Thymus (tissue), 11 donors: ENCODE measurements at regions not wholly inside any gene's neighbourhood (a gene's known extent, or its start where the extent isn't known, plus 50 kb on each side); places are given as distances from the start of the nearest gene placed in this dataset.
"Not testable (repeated sequence)": the region's sequence is repeated elsewhere in the genome, so short reads cannot be mapped to it uniquely, and the experiment has no call there.

Experiments
- DNase-seq, 9 donors: peaks; one replicate each; pipeline ENCODE4 v3.0.0-alpha.2; 2013; ENCODE audit warnings: low spot score in 9 of 9, low read depth in 6 of 9, missing footprints in 1 of 9
- H3K27ac ChIP-seq, 2 donors: one replicate each; pipeline ENCODE4 v1.5.1; 2013; ENCODE audit warnings: control low read depth in 1 of 2, low read depth in 1 of 2, low read length in 1 of 2, mild to moderate bottlenecking in 1 of 2, moderate library complexity in 1 of 2
- H3K27me3 ChIP-seq, 2 donors: one replicate each; pipeline ENCODE4 v1.5.1; 2013; ENCODE audit warnings: low read length in 1 of 2; ENCODE audit not compliant: control insufficient read depth in 2 of 2, insufficient read depth in 1 of 2
- H3K36me3 ChIP-seq, 2 donors: one replicate each; pipeline ENCODE4 v1.5.1; 2013; ENCODE audit warnings: low read length in 1 of 2, mild to moderate bottlenecking in 1 of 2, moderate library complexity in 1 of 2; ENCODE audit not compliant: control insufficient read depth in 2 of 2, insufficient read depth in 2 of 2
- H3K4me1 ChIP-seq, 2 donors: one replicate each; pipeline ENCODE4 v1.5.1; 2013; ENCODE audit warnings: low read length in 2 of 2; ENCODE audit not compliant: control insufficient read depth in 2 of 2, insufficient read depth in 2 of 2
- H3K4me3 ChIP-seq, 2 donors: one replicate each; pipeline ENCODE4 v1.5.1; 2013; ENCODE audit warnings: low read length in 2 of 2, control low read depth in 1 of 2, mild to moderate bottlenecking in 1 of 2
- H3K9me3 ChIP-seq, 2 donors: one replicate each; pipeline ENCODE4 v1.5.1; 2013; ENCODE audit warnings: low read length in 1 of 2, mild to moderate bottlenecking in 1 of 2; ENCODE audit not compliant: control insufficient read depth in 2 of 2, insufficient read depth in 1 of 2
- WGBS: extraction: QIAGEN DNeasy Blood & Tissue Kit; methylation state at CpG from one replicate; pipeline ENCODE4 v1.1.7; 2013; 5-methylcytosine and 5-hydroxymethylcytosine counted together
- donor health status: healthy.

DNA sequence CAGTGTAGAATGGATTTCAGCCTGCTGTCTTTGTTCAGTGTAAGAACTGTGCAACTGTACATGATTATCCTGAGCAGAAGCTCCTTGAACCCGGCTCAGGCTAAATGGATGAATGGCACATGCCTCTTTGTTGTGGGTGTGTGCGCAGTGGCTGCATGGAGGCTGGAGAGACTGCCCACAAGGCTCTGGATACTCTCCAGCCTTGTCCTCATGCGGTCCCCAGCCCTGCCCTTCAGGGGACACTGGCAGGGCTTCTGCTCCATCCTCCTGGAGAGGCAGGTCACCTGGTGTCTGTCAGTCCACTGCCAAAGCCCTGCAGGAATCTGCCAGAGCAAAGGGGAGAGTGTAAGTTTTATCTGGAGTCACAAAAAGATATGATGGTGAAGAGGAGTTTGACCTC lies 241.7 kb upstream of the EXOC2 start:
- Histone ChIP-seq H3K27me3 (peaks cover 0 to 3% of the 10 kb centered on the region in 2 donors), H3K36me3 (no peaks in the 10 kb centered on the region), H3K9me3 (no peaks in the 10 kb centered on the region), H3K4me3 (no peak overlapping the region), H3K4me1 (no peaks in the 10 kb centered on the region), H3K27ac (no peak overlapping the region)
- no peak for DNase-seq
- WGBS: 96% methylated on average over 3 of the region's 3 CpGs

DNA sequence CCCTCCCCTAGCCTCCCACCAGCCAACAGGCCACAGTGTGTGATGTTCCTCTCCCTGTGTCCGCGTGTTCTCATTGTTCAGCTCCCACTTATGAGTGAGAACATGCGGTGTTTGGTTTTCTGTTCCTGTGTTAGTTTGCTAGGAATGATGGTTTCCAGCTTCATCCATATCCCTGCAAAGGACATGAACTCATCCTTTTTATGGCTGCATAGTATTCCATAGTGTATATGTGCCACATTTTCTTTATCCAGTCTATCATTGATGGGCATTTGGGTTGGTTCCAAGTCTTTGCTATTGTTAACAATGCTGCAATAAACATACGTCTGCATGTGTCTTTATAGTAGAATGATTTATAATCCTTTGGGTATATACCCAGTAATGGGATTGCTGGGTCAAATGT lies 239.0 kb upstream of the EXOC2 start:
- not testable (repeated sequence) for DNase-seq, H3K36me3 ChIP-seq, H3K9me3 ChIP-seq, H3K27ac ChIP-seq, H3K4me3 ChIP-seq, H3K4me1 ChIP-seq, H3K27me3 ChIP-seq
- WGBS: 96% methylated on average over 4 of the region's 4 CpGs

GRCh38 chr6:927157-927556 lies 234.2 kb upstream of the EXOC2 start:
- WGBS: 97% methylated on average over 11 of the region's 11 CpGs
- H3K27me3 ChIP-seq: no peaks in the 10 kb centered on the region
- no peaks in the 10 kb centered on the region for H3K4me1 ChIP-seq
- H3K4me3 ChIP-seq: no peak overlapping the region
- no peak for DNase-seq
- no peak overlapping the region for H3K27ac ChIP-seq
- H3K9me3 ChIP-seq: no peaks in the 10 kb centered on the region
- H3K36me3 ChIP-seq: no peaks in the 10 kb centered on the region

- H3K27ac ChIP-seq: no peak overlapping the region
- H3K9me3 ChIP-seq: peaks cover 0 to 10% of the 10 kb centered on the region in 2 donors
- no peaks in the 10 kb centered on the region for H3K4me1 ChIP-seq
- DNase-seq: no peak
- H3K4me3 ChIP-seq: no peak overlapping the region
- H3K36me3 ChIP-seq: no peaks in the 10 kb centered on the region
- WGBS: 90% methylated on average over 2 of the region's 2 CpGs
- no peaks in the 10 kb centered on the region for H3K27me3 ChIP-seq
These were observed 232.8 kb upstream of the EXOC2 start for GRCh38 chr6:925656-926213.

GRCh38 chr6:924661-925060 lies 231.7 kb upstream of the EXOC2 start:
- no peaks in the 10 kb centered on the region for H3K4me1 ChIP-seq
- no peak overlapping the region for H3K4me3 ChIP-seq
- H3K27me3 ChIP-seq: no peaks in the 10 kb centered on the region
- DNase-seq: no peak
- H3K9me3 ChIP-seq: peaks cover 0 to 15% of the 10 kb centered on the region in 2 donors
- 84% methylated on average over 9 of the region's 9 CpGs for WGBS
- H3K27ac ChIP-seq: no peak overlapping the region
- no peaks in the 10 kb centered on the region for H3K36me3 ChIP-seq

DNA sequence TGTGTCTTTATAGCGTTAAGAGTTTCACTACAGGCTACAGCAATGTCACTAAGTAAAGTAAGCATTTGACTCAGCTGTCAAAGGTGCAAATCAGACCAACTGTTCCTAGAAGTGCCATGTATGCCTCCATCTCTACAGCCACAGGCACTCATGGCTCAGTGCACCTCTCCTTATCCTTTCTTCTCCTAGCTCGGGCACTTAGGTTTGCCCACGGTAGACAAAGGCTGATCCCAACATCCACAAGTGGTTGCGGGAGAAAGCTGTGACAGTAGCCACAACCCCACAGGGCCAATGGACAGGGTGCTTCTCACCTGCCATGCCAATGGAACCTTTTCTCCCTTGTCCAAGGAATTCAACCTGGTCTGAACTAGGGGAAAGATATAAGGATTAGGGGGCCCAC lies 228.5 kb upstream of the EXOC2 start:
- Histone ChIP-seq H3K9me3 (peaks cover 0 to 15% of the 10 kb centered on the region in 2 donors), H3K4me1 (no peaks in the 10 kb centered on the region), H3K27ac (no peak overlapping the region), H3K27me3 (no peaks in the 10 kb centered on the region), H3K4me3 (no peak overlapping the region), H3K36me3 (no peaks in the 10 kb centered on the region)
- 83% methylated on average over 4 of the region's 4 CpGs for WGBS
- DNase-seq: no peak

DNA sequence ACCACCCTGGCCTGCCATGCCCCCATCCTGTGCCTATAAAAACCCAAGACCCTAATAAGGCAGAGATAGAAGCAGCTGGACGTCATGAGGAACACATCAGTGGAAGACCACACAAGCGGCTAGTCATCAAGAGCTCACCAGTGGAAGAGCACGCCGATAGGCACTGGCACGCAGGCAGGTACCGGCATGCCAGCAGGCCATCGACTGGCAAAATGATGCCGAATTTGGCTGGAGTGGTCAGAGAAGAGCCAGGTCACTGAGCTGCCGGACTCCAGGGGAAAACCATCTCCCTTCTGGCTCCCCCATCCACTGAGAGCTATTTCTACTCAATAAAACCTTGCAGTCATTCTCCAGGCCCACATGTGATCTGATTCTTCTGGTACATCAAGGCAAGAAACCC lies 227.6 kb upstream of the EXOC2 start:
- Histone ChIP-seq H3K4me1 (no peaks in the 10 kb centered on the region), H3K27me3 (no peaks in the 10 kb centered on the region), H3K27ac (no peak overlapping the region), H3K4me3 (no peak overlapping the region), H3K9me3 (peaks cover 0 to 15% of the 10 kb centered on the region in 2 donors), H3K36me3 (no peaks in the 10 kb centered on the region)
- 95% methylated on average over 9 of the region's 9 CpGs for WGBS
- DNase-seq: no peak

GRCh38 chr6:919500-919899 lies 226.6 kb upstream of the EXOC2 start:
- H3K9me3 ChIP-seq: peaks cover 0 to 15% of the 10 kb centered on the region in 2 donors
- 79% methylated on average over 1 of the region's 1 CpG for WGBS

DNA sequence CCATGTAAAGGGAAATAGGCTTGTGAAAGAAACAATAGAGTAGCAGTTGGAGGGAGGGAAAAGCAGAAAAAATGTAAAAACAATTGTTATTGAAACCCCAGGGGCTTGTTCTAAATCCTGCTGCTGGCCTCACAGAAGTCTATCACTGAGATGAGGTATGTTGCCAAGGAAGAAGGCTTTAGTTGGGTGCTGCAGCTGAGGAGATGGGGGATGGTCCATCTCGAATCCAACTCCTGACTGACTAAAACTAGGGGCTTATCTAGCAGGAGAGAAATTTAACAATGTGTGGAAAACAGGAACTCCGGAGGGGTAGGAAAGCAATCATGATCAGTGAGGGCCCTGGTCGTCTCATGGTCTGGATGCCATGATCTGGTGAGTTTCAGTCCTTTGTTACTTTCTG lies 225.0 kb upstream of the EXOC2 start:
- 86% methylated on average over 3 of the region's 3 CpGs for WGBS

More at GRCh38 chr6:919500-919899, 226.6 kb upstream of the EXOC2 start:
- Histone ChIP-seq H3K4me3 (no peak overlapping the region), H3K36me3 (no peaks in the 10 kb centered on the region), H3K4me1 (no peaks in the 10 kb centered on the region), H3K27me3 (no peaks in the 10 kb centered on the region), H3K27ac (no peak overlapping the region)
- no peak for DNase-seq

GRCh38 chr6:917296-917695 lies 224.4 kb upstream of the EXOC2 start:
- H3K4me3 ChIP-seq: no peak overlapping the region
- H3K27me3 ChIP-seq: no peaks in the 10 kb centered on the region
- H3K4me1 ChIP-seq: no peaks in the 10 kb centered on the region
- no peak overlapping the region for H3K27ac ChIP-seq
- H3K36me3 ChIP-seq: no peaks in the 10 kb centered on the region
- WGBS: 54% methylated on average over 2 of the region's 2 CpGs
- peaks cover 0 to 15% of the 10 kb centered on the region in 2 donors for H3K9me3 ChIP-seq
- no peak for DNase-seq

More for the DNA sequence above, 225.0 kb upstream of the EXOC2 start:
- Histone ChIP-seq H3K36me3 (no peaks in the 10 kb centered on the region), H3K27ac (no peak overlapping the region), H3K9me3 (peaks cover 0 to 15% of the 10 kb centered on the region in 2 donors), H3K4me3 (no peak overlapping the region), H3K27me3 (no peaks in the 10 kb centered on the region), H3K4me1 (no peaks in the 10 kb centered on the region)
- DNase-seq: no peak
